Kidney epithelial cell (primary cell): ENCODE measurements at regions not wholly inside any gene's neighbourhood (a gene's known extent, or its start where the extent isn't known, plus 50 kb on each side); places are given as distances from the start of the nearest gene placed in this dataset.

Experiments
- DNase-seq: peaks from one replicate; pipeline ENCODE4 v3.0.0-alpha.2; 2010; ENCODE audit warnings: low read depth
- H3K27me3 ChIP-seq: 2 replicates; pipeline ENCODE4 v1.6.0; 2011; ENCODE audit warnings: low read length; ENCODE audit not compliant: control insufficient read depth, insufficient read depth
- H3K36me3 ChIP-seq: 2 replicates; pipeline ENCODE4 v1.5.1; 2011; ENCODE audit warnings: low read length; ENCODE audit not compliant: control insufficient read depth, insufficient read depth
- H3K4me3 ChIP-seq: 2 replicates; pipeline ENCODE4 v1.5.1; 2011; ENCODE audit warnings: low read depth, mild to moderate bottlenecking, control low read depth, low read length
- TF ChIP-seq, protein P1 (sequence below): IDR thresholded peaks from 2 replicates; pipeline ENCODE4 v1.5.1; 2011; ENCODE audit warnings: mild to moderate bottlenecking, moderate library complexity, low read length, control low read depth, inconsistent platforms; ENCODE audit not compliant: insufficient read depth, poor library complexity, severe bottlenecking

GRCh38 chr16:51302042-51302441 lies 151.0 kb upstream of the SALL1 start:
- DNase-seq = no peak
- H3K36me3 ChIP-seq = no peaks in the 10 kb centered on the region
- H3K27me3 ChIP-seq = no peaks in the 10 kb centered on the region
- TF ChIP-seq, protein P1, sequence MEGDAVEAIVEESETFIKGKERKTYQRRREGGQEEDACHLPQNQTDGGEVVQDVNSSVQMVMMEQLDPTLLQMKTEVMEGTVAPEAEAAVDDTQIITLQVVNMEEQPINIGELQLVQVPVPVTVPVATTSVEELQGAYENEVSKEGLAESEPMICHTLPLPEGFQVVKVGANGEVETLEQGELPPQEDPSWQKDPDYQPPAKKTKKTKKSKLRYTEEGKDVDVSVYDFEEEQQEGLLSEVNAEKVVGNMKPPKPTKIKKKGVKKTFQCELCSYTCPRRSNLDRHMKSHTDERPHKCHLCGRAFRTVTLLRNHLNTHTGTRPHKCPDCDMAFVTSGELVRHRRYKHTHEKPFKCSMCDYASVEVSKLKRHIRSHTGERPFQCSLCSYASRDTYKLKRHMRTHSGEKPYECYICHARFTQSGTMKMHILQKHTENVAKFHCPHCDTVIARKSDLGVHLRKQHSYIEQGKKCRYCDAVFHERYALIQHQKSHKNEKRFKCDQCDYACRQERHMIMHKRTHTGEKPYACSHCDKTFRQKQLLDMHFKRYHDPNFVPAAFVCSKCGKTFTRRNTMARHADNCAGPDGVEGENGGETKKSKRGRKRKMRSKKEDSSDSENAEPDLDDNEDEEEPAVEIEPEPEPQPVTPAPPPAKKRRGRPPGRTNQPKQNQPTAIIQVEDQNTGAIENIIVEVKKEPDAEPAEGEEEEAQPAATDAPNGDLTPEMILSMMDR = no peak
- no peak overlapping the region for H3K4me3 ChIP-seq

DNA sequence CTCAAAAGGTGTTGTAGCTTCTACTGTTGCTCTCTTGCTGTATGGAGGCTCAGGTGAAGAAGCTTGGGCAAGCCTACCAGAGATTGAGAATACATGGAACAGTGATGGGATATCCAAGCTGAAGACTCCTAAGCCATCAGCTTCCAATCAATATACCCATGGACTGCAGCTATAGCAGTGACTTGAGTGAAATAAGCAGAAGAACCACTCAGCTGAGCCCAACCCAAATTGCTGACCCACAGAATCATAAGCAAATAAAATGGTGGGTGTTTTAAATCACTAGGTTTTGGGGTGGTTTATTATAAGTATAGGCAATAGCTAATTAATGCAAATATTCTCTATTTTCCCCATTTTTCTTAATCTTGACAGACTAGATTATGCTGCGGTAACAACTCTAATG lies 147.7 kb upstream of the SALL1 start:
- DNase-seq = no peak
- Histone ChIP-seq H3K4me3 (no peak overlapping the region), H3K36me3 (no peaks in the 10 kb centered on the region), H3K27me3 (no peaks in the 10 kb centered on the region)
- TF ChIP-seq, protein P1 = no peak

DNA sequence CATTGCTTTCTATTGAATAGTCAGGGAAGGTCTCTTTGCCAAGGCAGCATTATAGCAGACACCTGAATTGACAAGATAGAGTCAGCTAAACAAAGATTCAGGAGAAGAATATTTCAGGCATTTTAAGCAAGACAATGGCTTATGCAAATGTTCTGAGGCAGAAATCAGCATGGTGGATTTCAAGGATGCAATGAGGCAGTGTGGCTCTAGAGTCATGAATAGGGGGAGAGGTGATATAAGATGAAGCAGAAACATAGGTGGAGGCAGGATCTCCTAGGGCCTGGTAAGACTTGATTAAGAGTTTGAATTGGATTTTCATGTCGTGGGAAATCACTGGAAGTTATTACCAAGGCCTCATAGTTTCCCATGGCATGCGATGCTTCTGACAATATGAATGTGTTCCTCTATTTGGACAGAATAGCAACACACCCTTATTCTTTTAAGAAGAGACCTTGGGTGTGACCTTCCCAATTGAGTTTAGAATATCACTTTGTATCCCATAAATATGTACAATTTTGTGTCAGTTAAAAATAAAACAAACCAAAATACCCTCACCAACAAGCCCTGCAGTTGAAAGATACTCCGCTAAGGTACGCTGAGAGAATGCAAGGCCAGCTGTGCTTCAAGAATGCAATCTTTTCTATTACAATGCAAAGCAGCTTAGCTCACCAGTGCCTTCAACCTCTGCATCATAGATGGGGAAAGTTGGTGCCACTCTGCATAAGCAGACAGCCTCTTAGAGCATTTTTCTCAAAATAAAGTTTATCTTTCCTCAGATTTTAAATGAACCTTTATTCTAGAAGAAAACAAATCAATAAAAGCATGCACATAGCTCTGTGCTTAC lies 139.6 kb upstream of the SALL1 start:
- no peak overlapping the region for H3K4me3 ChIP-seq
- TF ChIP-seq, protein P1 = no peak
- no peaks in the 10 kb centered on the region for H3K27me3 ChIP-seq
- no peak for DNase-seq
- H3K36me3 ChIP-seq = no peaks in the 10 kb centered on the region

DNA sequence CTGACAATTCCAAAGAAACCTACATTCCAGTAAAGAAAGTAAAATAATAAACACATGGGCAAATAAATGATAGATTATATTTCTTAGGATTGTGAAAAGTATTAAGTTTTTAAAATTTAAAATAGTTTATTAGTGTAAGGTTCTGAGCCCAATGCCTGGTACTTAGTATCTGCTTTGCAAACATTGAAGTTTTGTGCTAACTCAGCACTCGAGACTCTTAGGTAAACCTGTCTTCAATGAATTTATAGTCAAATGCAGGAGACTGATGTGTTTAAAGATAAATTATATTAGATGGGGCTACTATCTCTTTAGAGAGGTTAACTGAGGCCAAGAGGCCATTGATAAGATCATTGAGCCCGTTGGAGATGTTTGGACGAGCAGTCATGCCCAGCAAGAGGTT lies 138.3 kb upstream of the SALL1 start:
- Histone ChIP-seq H3K4me3 (no peak overlapping the region), H3K27me3 (no peaks in the 10 kb centered on the region), H3K36me3 (no peaks in the 10 kb centered on the region)
- TF ChIP-seq, protein P1 = no peak
- no peak for DNase-seq

DNA sequence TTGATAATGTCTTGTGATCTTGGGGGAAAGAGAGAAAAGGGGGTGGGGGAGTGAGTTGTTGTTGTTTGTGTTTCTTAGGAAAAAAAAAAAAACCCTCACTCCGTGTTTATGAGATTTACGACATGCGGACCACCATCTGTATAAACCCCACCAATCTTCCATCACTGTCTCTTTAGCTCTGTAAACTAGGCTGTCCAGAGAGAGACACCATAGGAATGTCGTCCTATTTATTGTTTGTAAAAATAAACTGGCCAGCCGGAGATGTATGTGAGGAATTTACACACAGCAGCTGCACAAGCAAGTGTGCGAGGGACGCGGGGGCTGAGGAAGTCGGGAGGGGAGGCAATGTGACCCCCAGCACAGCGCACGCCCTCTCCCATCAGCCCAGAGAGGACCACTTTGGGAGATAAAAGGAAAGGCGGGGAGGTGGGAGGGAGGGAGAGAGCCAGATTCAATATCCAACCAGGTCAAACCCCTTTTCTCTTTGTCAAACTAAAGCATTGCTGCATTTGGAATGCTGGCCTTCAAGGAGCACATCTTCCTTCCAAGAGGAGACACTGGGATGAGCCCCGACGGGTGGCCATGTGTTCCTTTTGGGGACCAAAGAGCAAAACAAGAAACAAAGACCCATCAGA lies 136.2 kb upstream of the SALL1 start:
- H3K4me3 ChIP-seq = no peak overlapping the region
- no peaks in the 10 kb centered on the region for H3K27me3 ChIP-seq
- DNase-seq = no peak
- TF ChIP-seq, protein P1 = no peak
- no peaks in the 10 kb centered on the region for H3K36me3 ChIP-seq
